ENCODE measurements at regions not wholly inside any gene's neighbourhood (a gene's known extent, or its start where the extent isn't known, plus 50 kb on each side); places are given as distances from the start of the nearest gene placed in this dataset.

DNA sequence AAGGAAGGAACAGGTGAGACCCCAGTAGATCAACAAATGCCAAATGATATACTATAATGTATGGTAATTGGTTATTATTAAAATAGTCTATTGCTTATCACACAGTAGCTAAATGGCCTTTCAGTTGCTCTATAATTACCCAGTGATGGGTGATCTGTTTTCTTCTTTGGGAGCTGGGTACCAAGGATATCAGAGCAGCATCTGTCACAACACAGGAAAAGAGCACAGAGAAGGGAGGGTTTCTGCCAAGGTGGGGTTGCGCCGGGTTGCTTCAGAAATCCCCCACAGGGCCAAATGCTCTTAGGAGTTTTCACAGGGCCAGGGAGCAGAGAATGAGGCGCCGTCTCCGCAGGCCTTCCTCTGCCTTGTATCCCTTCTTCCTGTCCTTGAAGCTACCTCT lies 469.4 kb downstream of the INSC start:
- TF ChIP-seq, protein P1, sequence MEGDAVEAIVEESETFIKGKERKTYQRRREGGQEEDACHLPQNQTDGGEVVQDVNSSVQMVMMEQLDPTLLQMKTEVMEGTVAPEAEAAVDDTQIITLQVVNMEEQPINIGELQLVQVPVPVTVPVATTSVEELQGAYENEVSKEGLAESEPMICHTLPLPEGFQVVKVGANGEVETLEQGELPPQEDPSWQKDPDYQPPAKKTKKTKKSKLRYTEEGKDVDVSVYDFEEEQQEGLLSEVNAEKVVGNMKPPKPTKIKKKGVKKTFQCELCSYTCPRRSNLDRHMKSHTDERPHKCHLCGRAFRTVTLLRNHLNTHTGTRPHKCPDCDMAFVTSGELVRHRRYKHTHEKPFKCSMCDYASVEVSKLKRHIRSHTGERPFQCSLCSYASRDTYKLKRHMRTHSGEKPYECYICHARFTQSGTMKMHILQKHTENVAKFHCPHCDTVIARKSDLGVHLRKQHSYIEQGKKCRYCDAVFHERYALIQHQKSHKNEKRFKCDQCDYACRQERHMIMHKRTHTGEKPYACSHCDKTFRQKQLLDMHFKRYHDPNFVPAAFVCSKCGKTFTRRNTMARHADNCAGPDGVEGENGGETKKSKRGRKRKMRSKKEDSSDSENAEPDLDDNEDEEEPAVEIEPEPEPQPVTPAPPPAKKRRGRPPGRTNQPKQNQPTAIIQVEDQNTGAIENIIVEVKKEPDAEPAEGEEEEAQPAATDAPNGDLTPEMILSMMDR (conservative IDR thresholded peaks at IDR 0.05; ENCODE audit: low read depth, low read length): no peak
- TF ChIP-seq EZH2 (IDR thresholded peaks at IDR 0.05; ENCODE audit: low read length, unreplicated experiment): no peak
